Caki2 (cell line): ENCODE measurements at regions not wholly inside any gene's neighbourhood (a gene's known extent, or its start where the extent isn't known, plus 50 kb on each side); places are given as distances from the start of the nearest gene placed in this dataset.
"Not testable (repeated sequence)": the region's sequence is repeated elsewhere in the genome, so short reads cannot be mapped to it uniquely, and the experiment has no call there.

ENCODE experiments used
- DNase-seq: peaks from one replicate; pipeline ENCODE4 v3.0.0-alpha.2; 2015; ENCODE audit warnings: low read depth
- in situ Hi-C: cut with HindIII; loops from 2 replicates; pipeline ENCODE4 v1.10.0; 2016; ENCODE audit warnings: low sequenced_read_pairs, low pct_unique_long_range_greater_than_20kb, mixed read lengths

DNA sequence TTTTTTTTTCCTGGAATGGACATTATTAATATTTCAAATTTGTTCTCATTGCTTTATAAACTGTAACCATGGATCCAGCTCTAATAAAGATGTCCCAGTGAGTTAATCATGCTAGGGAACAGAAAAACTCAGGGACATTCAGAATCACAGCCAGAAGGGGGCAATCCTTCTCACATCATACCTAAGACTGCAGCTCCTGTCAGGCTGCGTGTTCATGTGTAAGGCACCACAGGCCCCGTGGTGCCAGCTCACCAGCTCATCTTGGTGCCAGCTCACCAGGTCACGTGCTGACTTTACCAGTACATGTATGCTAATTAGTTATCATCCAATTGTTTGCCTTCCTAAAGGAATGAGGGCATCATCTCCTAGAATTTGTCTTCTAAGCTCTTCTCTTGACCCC is 84.7 kb upstream of the NEDD4L start:
- in situ Hi-C loops, result no loop called here
- no peak for DNase-seq

DNA sequence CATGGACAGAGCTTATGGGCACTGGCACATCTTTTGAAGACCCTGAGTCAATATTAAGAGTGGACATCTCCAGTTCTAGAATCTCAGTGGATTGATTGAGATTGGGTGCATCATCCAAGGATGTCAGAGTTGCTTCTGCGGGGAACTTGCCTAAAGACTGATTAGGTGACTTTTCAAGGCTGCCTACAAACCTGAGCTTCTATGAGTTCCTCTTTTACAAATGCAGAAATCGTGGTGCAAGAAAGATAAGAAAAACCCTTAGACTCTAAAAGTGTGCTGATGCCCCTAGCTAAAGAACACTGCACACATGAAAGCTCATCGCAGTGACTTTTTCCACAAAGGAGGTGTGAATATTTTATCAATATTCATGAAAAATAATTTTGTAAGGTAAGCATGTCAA is 86.8 kb upstream of the NEDD4L start:
- DNase-seq, result no peak
- in situ Hi-C loops, result no loop called here

DNA sequence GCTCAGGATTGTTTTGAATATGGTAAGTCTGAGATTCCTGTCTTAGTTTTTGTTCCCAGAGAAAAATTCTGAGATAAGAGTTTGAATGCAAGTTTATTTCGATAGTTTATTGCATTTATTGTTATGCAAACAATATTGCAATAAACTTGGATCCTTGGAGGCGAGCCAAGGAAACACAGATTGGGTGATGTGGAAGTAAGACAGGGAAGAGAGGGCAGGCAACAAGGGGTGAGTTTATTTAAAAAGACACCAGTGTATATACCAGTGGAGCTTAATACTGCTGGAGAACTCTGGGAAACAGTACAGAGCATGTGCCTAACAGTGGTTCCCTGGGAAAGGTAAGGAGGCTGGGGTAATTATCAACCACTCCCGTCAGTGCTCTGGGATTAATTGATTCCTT is 87.5 kb upstream of the NEDD4L start:
- in situ Hi-C loops, result no loop called here
- DNase-seq, result no peak

DNA sequence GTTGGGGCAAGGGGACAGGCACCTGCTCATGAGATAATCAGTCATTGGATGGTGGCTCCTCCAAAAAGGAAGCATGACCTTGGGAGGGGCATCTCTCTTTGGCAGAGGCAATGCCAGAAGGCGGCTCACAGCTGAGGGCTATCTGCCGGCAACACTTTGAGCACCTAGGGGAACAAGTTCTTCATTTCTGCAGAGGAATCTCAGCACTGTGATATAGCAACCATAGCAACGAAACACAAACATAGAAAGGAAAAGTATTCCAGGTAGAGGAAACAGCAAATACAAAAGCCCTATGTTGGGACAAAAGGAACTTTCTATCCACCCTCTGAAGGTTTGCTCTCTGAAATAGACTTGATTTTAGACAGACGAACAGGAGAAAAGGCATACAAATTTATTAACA is 89.1 kb upstream of the NEDD4L start:
- in situ Hi-C loops, result no loop called here
- DNase-seq, result no peak

DNA sequence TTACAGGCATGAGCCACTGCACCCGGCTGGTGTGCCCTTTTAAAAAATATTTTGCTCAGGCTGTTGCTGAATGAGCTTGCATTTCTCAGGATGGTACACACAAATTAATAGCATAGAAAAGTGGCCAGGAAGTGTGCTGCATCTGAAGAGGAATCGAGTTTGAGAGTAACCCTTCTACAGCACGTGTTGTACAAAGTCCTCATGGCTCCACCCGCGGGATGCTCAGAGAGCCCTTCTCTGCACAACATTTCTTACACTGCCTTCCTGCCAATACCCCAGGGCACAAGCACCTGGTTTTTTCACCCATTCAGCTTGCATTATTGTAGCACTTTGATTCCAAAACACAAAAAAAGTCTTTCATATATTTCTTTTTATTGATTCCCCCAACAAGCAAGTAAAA is 90.1 kb upstream of the NEDD4L start:
- in situ Hi-C loops, result no loop called here
- no peak for DNase-seq

DNA sequence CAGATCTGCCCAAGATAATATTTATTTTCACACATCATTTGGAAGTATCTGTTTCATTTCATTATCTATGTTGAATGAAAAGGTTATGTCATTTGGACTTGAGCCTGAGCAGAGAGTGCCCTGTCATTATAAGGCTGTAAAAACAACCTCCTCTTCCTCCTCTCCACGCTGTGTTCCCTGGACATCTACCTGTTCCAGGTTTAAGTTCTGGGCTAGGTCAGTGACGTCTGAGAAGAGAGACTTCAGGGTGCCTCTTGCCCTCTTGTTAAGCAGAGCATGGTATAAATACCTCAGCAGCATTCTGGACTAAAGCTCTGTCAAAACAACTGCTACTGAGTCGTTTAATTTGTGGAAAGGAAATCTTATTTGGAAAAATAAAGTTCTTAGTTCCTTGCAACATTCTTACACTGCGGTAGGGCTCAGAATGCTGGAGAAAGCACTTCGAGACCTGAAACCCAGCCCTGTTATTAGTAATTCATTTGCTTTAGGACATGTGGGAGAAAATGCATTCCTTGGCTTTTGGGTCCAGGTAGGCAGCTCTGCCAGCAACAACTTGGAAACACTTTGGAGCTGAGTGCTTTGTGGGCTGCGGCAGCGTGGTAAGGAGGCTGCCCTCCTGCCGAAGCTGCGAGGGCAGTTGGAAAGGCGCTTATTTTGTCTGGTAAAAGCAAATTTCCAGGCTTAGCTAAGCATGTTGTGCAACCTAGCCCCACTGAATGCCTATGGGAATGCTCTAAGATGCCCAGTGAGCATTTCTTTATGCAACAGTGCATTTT is 91.8 kb upstream of the NEDD4L start:
- in situ Hi-C loops, result no loop called here
- no peak for DNase-seq

DNA sequence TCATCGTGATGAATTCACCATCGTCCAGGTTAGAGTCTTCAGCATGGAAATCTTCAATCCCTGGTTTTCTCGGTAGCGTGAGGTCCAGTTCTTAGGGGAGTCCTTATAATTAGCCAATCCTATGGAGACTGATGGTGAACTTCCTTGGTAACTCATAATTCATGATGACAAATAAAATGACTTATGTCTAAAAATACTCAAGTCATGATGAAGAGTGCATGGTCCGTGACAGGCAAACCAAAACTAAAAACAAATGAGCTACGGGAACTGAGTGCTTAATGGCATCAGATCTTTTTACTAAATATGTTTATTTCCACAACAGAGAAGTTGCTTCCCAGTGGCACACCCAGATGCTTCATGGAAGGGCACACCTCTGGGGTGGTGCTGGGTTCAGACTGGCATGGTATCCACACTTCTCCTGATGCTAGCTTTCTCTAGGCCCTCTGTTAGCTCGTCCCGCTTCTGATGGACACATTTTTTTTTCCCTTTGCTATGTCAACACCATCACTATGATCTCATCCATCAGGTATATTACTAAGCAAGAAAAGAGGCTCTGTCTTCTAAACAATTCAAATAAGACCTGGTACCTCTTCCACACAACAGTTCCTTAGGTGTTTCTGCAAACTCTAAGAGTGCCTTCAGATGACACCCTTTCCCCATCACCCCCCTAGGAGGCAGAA is 92.8 kb upstream of the NEDD4L start:
- peak; percentile 7 for DNase-seq
- in situ Hi-C loops, result no loop called here

DNA sequence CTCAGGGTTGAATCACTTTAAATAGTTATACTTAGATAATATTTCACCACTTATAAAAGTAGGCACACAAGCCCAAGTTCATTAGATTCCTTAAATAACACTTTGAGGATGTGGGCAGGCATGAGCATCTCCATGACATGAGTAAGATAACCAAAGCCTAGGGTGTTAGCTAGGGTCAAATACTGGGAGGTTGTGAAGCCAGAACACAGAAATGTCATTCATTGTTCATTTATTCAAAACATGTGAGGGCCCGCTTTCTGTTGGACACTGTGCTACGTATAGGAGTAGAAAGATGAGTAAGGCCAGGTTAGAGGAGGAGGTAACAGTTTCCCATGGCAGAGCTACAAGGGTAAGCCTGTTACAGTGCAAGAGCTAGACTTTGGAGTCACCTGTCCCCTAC is 93.5 kb upstream of the NEDD4L start:
- DNase-seq, result no peak
- in situ Hi-C loops, result no loop called here

DNA sequence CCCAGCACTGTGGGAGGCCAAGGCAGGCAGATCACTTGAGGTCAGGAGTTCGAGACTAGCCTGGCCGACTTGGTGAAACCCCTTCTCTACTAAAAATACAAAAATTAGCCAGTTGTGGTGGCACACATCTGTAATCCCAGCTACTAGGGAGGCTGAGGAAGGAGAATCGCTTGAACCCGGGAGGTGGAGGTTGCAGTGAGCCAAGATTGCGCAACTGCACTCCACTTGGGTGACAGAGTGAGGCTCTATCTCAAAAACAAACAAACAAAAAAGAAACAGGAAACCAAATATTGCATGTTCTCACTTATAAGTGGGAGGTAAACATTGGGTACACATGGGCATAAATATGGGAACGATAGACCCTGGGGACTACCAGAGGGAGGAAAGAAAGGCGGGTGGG is 94.7 kb upstream of the NEDD4L start:
- DNase-seq, in situ Hi-C loops: not testable (repeated sequence)

DNA sequence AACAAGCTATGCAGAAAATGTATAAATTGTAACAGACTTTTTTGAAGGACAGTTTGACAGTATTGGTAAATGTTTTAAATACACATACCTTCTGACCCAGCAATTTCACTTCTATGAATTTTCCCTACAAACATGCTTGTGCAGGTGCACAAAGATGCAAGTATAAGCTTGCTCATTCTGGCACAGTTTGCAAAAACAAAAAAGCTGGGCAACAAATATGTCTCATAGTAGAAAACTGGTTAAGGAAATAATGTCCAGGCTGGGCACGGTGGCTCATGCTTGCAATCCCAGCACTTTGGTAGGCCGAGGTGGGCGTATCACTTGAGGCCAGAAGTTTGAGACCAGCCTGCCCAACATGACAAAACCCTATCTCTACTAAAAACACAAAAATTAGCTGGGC is 96.9 kb upstream of the NEDD4L start:
- DNase-seq, result no peak
- in situ Hi-C loops, result no loop called here

DNA sequence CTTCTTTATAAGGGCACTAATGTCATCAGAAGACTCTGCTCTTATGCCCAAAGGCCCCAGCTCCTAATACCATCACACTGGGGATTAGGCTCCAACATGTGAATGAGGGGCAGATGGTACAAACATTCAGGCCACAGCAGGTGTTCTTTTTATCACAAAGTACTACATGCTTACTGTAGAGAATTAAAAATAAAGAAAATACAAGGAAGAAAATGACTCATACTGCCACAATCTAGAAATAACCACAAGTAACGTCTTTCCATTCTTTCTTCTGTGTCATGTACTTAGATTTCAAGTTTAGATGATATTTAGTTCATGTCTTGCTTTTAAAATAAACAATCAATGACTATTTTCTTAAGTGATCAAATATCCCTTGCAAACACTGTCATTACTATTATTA is 100.3 kb upstream of the NEDD4L start:
- DNase-seq, result no peak
- in situ Hi-C loops, result no loop called here

DNA sequence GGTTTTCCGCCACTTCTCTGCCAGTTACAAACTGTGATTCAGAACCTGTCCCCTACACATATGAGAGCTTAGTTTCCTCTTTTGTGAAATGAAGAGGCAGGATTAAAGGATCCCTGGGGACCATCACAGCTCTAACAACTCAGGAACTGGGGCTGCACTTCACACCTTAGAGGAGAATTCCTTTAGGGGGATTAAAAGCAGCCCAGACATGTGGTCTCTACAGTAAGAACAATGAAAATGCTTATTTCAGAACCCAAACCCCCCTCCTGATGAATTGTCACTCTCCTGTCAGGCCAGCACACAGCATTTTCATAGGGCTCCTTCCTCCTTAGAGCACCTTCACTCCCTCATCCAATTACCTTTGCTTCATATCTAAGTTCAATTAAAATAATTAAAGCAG is 101.5 kb upstream of the NEDD4L start:
- DNase-seq, result no peak
- in situ Hi-C loops, result no loop called here

DNA sequence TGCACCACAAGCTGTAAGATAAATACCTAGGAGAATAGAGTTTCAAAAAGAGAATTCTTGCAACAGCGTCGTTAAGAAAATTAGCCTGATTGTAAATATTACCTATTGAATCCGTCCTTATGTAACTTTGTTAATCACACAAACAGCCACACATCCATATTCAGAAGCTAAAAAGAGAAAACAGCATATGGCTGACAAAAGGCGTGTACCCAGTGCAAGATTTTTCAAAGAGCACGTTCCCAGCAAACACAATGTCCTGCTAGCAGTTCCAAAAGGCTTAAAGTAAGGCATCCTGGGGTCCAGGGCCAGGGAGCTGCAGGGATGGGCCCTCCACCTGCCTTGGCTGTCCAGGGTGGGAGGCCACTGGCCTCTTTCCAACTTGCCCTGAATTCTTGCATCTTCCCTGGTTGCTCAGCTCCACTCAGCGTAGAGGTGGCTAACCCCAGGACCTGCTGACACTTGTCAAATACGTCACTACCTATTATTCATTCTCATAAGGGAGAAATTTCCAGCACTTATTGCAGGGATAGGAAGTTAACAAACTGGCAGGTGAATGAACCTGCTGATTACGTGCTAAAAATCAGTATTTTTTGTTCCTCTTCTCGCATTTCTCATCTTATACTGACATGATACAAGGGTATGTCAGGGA is 102.1 kb upstream of the NEDD4L start:
- in situ Hi-C loops, result no loop called here
- no peak for DNase-seq

DNA sequence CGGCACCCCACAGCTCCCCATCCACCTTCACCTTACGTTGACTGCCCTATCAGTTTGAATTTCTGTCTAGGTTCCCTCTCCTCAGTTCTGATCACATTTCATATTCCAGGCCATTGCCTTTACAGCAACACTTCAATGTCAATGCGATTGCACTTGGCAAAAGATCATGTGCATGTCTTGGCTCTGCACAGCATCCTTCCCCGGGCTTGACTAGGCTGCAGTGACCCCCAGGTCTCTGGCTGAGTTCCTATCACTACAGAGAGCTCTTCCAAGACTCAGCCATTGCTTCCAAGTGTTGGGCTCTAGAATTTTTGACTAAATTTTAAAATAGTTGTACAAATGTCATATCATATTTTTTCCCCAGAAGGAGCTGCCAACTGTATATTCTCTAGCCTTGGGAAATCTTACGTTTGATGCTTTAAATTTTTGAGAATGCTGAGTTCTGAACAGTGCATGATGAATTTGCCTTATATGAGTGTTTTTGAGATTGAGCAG is 103.8 kb upstream of the NEDD4L start:
- in situ Hi-C loops, result no loop called here
- no peak for DNase-seq

DNA sequence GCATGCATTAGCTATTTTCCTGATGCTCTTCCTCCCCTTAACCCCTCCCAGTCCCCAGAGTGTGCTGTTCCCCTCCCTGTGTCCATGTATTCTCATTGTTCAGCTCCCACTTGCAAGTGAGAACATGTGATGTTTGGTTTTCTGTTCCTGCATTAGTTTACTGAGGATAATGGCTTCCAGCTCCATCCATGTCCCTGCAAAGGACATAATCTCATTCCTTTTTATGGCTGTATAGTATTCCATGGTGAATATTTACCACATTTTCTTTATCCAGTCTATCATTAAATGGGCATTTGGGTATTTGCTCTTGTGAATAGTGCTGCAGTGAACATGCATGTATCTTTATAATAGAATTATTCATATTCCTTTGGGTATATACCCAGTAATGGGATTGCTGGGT is 109.7 kb upstream of the NEDD4L start:
- DNase-seq, in situ Hi-C loops: not testable (repeated sequence)

DNA sequence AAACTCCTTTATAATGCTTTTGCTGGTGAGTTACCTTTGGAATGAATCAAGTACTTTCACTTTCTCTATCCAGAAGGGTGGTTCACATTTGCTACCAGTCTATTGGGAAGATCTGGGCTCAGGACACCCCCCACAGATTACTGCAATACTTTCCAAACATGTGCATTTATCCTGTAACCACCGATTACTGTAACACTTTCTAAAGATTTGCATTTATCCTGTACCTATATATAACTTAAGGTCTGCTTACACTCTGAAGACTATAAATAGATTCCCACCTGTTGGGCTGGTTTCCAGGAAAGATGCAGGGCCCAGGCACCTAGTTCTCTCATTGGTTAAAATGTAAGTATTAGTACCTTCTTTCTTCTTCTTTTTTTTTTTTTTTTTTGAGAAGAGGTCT is 113.0 kb upstream of the NEDD4L start:
- in situ Hi-C loops, result no loop called here

DNA sequence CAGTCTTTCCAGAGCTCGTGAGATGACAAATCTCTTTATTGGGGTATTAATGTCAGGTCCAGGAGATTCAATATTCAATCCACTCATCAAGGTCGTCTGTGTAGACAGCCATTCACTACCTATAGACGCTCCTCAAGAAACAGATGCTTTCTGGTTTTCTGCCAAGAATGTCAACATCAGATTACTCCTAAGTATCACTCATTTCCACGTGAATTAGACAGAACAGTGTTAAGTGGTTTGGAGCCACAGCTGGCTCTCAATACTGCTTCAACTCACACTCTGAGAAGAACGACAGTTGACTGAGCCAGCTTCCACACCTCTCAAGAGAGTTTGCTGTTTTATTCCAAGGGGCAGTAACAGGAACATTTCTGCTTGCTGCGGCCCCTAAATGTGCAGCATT is 113.5 kb upstream of the NEDD4L start:
- in situ Hi-C loops, result no loop called here
- DNase-seq, result no peak

More for the DNA sequence above, 113.0 kb upstream of the NEDD4L start:
- no peak for DNase-seq

DNA sequence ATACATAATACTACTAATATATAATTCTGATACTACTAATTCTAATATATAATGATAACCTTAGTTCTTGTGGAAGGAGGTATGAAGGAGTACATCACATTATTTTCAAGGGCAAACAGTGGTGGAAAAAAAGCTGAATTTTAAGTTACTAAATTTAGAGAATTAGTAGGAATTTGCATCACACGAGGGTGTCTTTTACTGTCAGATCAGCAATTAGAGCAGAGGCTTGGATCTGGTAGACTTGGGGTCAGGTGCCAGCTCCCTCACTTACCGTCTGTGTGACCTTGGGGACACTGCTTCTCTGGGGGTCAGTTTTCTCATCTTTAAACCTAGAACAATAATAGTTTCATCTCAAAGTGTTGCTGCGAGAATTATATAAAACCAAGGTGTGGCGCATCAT is 114.1 kb upstream of the NEDD4L start:
- DNase-seq, result no peak
- in situ Hi-C loops, result no loop called here

DNA sequence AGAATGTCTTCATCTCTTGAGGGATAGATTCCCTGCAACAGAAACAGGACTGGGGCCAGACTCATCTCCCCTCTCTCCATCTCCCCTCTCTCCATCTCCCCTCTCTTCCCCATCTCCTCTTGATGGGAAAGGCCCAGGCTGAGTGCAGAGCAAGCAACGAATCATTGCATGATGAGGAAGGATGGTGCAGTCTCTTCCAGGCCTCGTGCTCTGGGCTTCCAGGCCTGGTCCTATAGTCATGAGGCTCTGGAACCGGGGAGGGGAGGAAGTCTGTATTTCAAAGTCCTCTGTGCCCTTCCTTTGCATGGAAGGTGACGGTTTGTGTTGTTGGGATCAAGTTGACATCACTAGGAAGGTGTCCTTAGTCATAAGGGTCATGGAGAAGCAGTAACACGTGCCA is 115.6 kb upstream of the NEDD4L start:
- in situ Hi-C loops, result no loop called here

More for the DNA sequence above, 115.6 kb upstream of the NEDD4L start:
- no peak for DNase-seq
